ENCODE measurements at regions not wholly inside any gene's neighbourhood (a gene's known extent, or its start where the extent isn't known, plus 50 kb on each side); places are given as distances from the start of the nearest gene placed in this dataset.

- no peaks in the 10 kb centered on the region for H3K36me3 ChIP-seq (ENCODE audit: insufficient read depth, low read length, poor library complexity, severe bottlenecking)
- no peak for DNase-seq (ENCODE audit: low spot score)
- H3K9me3 ChIP-seq (ENCODE audit: low read depth, low read length, poor library complexity, severe bottlenecking) = peaks cover 5% of the 10 kb centered on the region
- intact Hi-C loops (cut with micrococcal nuclease; ENCODE audit: unreplicated experiment) = no loop called here
- H3K27me3 ChIP-seq (replicated peaks; ENCODE audit: insufficient read depth, low read depth, low read length, poor library complexity) = no peaks in the 10 kb centered on the region
- ChIA-PET CTCF (no interaction called here), POLR2A (ENCODE audit: low non-redundant PET) (no interaction called here)
- H3K4me3 ChIP-seq (ENCODE audit: low read depth, low read length, poor library complexity, severe bottlenecking) = no peak overlapping the region
- no peaks in the 10 kb centered on the region for H3K4me1 ChIP-seq (ENCODE audit: insufficient read depth, low read length, poor library complexity, severe bottlenecking)
- BruUV-seq (replicated peaks) = no TSS peak
- no peak overlapping the region for H3K27ac ChIP-seq (ENCODE audit: low read depth, low read length, poor library complexity, severe bottlenecking)
- no peak for TF ChIP-seq CTCF (conservative IDR thresholded peaks at IDR 0.05; ENCODE audit: low read depth, low read length)
- TF ChIP-seq EZH2 (IDR thresholded peaks at IDR 0.05; ENCODE audit: borderline replicate concordance, low read depth, low read length, poor library complexity, severe bottlenecking) = no peak
Measured at GRCh38 chr20:55667955-55668354, 337.4 kb downstream of the CBLN4 start.

GRCh38 chr20:55667024-55667423 lies 338.3 kb downstream of the CBLN4 start:
- intact Hi-C loops (cut with micrococcal nuclease; ENCODE audit: unreplicated experiment) = no loop called here
- BruUV-seq (replicated peaks) = no TSS peak
- no peak for DNase-seq (ENCODE audit: low spot score)
- ChIA-PET POLR2A (ENCODE audit: low non-redundant PET) (no interaction called here), CTCF (no interaction called here)
- Histone ChIP-seq H3K36me3 (ENCODE audit: insufficient read depth, low read length, poor library complexity, severe bottlenecking) (no peaks in the 10 kb centered on the region), H3K9me3 (ENCODE audit: low read depth, low read length, poor library complexity, severe bottlenecking) (peaks cover 5% of the 10 kb centered on the region), H3K27me3 (replicated peaks; ENCODE audit: insufficient read depth, low read depth, low read length, poor library complexity) (no peaks in the 10 kb centered on the region), H3K4me1 (ENCODE audit: insufficient read depth, low read length, poor library complexity, severe bottlenecking) (no peaks in the 10 kb centered on the region), H3K4me3 (ENCODE audit: low read depth, low read length, poor library complexity, severe bottlenecking) (no peak overlapping the region), H3K27ac (ENCODE audit: low read depth, low read length, poor library complexity, severe bottlenecking) (no peak overlapping the region)
- TF ChIP-seq EZH2 (IDR thresholded peaks at IDR 0.05; ENCODE audit: borderline replicate concordance, low read depth, low read length, poor library complexity, severe bottlenecking) (no peak), CTCF (conservative IDR thresholded peaks at IDR 0.05; ENCODE audit: low read depth, low read length) (no peak)

- peaks cover 21% of the 10 kb centered on the region for H3K9me3 ChIP-seq (ENCODE audit: low read depth, low read length, poor library complexity, severe bottlenecking)
- H3K27me3 ChIP-seq (replicated peaks; ENCODE audit: insufficient read depth, low read depth, low read length, poor library complexity) = no peaks in the 10 kb centered on the region
- H3K4me1 ChIP-seq (ENCODE audit: insufficient read depth, low read length, poor library complexity, severe bottlenecking) = no peaks in the 10 kb centered on the region
- H3K27ac ChIP-seq (ENCODE audit: low read depth, low read length, poor library complexity, severe bottlenecking) = no peak overlapping the region
- intact Hi-C loops (cut with micrococcal nuclease; ENCODE audit: unreplicated experiment) = no loop called here
- DNase-seq (ENCODE audit: low spot score) = no peak
- ChIA-PET CTCF (no interaction called here), POLR2A (ENCODE audit: low non-redundant PET) (no interaction called here)
- TF ChIP-seq EZH2 (IDR thresholded peaks at IDR 0.05; ENCODE audit: borderline replicate concordance, low read depth, low read length, poor library complexity, severe bottlenecking) (no peak), CTCF (conservative IDR thresholded peaks at IDR 0.05; ENCODE audit: low read depth, low read length) (no peak)
- no peak overlapping the region for H3K4me3 ChIP-seq (ENCODE audit: low read depth, low read length, poor library complexity, severe bottlenecking)
- no peaks in the 10 kb centered on the region for H3K36me3 ChIP-seq (ENCODE audit: insufficient read depth, low read length, poor library complexity, severe bottlenecking)
- no TSS peak for BruUV-seq (replicated peaks)
Measured at GRCh38 chr20:55656231-55656775, 349.0 kb downstream of the CBLN4 start.
